Activated T-cell treated with anti-CD3 and anti-CD28 coated beads, Interleukin-2, amount 50 U/mL, for 72 hours (primary cell): ENCODE measurements at regions not wholly inside any gene's neighbourhood (a gene's known extent, or its start where the extent isn't known, plus 50 kb on each side); places are given as distances from the start of the nearest gene placed in this dataset.

ENCODE experiments used
- ATAC-seq, 2 donors: fragments of 150-1000 bp; cut with Tn5 transposase; replicated peaks in 1 of 2; 2 replicates each; pipeline ENCODE4 v1.10.0; 2021; ENCODE audit warnings: moderate library complexity in 2 of 2, mild to moderate bottlenecking in 1 of 2
- DNase-seq, 2 donors: peaks; one replicate each; pipeline ENCODE4 v3.0.0; 2021 to 2022; ENCODE audit warnings: mixed read lengths in 1 of 2
- H3K27ac Mint-ChIP-seq: one replicate; pipeline ENCODE4 v1.8.0; 2022; ENCODE audit warnings: mild to moderate bottlenecking, moderate library complexity, mixed read lengths
- H3K27me3 Mint-ChIP-seq: one replicate; pipeline ENCODE4 v1.8.0; 2022; ENCODE audit warnings: low read depth, mixed read lengths
- H3K36me3 Mint-ChIP-seq, 2 donors: one replicate each; pipeline ENCODE4 v1.8.0; 2022; ENCODE audit warnings: mixed read lengths in 2 of 2, mild to moderate bottlenecking in 1 of 2; ENCODE audit not compliant: insufficient read depth in 2 of 2
- H3K4me1 Mint-ChIP-seq: one replicate; pipeline ENCODE4 v1.8.0; 2022; ENCODE audit warnings: low read depth, mixed read lengths
- H3K4me3 Mint-ChIP-seq, 2 donors: one replicate each; pipeline ENCODE4 v1.8.0; 2022; ENCODE audit warnings: mild to moderate bottlenecking in 2 of 2, mixed read lengths in 2 of 2, moderate library complexity in 2 of 2
- H3K9me3 Mint-ChIP-seq, 2 donors: one replicate each; pipeline ENCODE4 v1.8.0; 2022; ENCODE audit warnings: mixed read lengths in 2 of 2

DNA sequence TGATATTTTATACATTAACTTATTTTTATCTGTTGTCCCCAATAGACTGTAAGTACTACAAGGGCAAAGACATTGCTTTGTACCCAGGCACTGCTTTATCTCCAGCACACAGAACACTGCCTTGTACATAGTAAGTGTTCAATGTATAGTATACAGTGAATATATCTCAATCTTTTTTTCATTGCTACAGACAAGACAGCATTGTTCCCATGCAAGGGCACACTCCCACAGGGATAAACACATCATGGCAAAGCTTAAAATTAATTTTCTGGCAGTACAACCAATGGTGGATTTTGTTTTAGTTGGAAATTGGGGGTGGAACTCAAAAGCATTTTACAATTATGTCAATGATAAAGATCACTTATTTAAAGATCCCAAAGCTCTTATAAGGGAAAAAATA lies 112.3 kb upstream of the EEA1 start:
- Mint-ChIP-seq H3K36me3 (no peaks in the 10 kb centered on the region), H3K9me3 (no peaks in the 10 kb centered on the region), H3K27me3 (peaks cover 5% of the 10 kb centered on the region), H3K27ac (no peak overlapping the region), H3K4me3 (no peak overlapping the region), H3K4me1 (no peaks in the 10 kb centered on the region)
- ATAC-seq (no peak), DNase-seq (no peak)

DNA sequence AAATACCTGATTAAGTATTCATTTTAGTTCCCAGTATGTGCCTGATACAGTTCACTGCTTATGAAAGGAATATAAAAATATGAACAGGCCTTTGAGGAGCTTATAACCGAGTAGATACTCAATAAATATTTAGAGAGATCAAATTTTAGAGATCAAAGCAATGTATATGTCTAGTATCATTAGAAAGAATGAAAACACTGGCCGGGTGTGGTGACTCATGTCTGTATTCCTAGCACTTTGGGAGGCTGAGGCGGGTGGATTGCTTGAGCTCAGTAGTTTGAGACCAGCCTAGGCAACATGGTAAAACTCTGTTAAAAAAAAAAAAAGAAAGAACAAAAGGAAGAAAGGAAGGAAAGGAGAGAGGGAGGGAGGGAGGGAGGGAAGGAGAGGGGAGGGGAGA lies 113.2 kb upstream of the EEA1 start:
- no peak overlapping the region for H3K4me3 Mint-ChIP-seq
- no peaks in the 10 kb centered on the region for H3K36me3 Mint-ChIP-seq
- peak overlapping the region; percentile 11 for H3K27ac Mint-ChIP-seq
- peaks cover under 1 to 1% of the 10 kb centered on the region in 2 donors for H3K9me3 Mint-ChIP-seq
- no peak for DNase-seq
- no peaks in the 10 kb centered on the region for H3K27me3 Mint-ChIP-seq
- no peaks in the 10 kb centered on the region for H3K4me1 Mint-ChIP-seq
- ATAC-seq, result no peak

DNA sequence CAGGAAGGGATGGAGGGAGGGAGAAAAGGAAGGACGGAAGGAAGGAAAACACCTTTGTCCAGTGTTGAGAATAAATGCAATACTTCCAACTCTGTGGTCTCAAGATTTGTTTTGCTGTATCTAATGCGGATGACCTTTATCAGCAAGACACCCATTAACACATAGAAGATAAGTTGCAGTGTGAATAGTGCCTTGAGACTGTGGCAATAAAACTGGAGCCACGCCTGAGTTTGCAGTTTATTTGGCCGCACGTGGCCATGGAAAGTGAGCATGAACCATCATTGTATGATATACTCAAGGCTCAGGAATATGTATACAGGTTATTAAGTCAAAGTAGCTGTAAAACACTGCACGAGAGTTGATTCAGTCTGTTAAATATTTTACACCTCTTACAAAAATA lies 113.6 kb upstream of the EEA1 start:
- Mint-ChIP-seq H3K9me3 (peaks cover 1 to 2% of the 10 kb centered on the region in 2 donors), H3K27me3 (no peaks in the 10 kb centered on the region), H3K4me3 (no peak overlapping the region), H3K4me1 (no peaks in the 10 kb centered on the region), H3K36me3 (no peaks in the 10 kb centered on the region), H3K27ac (no peak overlapping the region)
- ATAC-seq (no peak), DNase-seq (no peak)

DNA sequence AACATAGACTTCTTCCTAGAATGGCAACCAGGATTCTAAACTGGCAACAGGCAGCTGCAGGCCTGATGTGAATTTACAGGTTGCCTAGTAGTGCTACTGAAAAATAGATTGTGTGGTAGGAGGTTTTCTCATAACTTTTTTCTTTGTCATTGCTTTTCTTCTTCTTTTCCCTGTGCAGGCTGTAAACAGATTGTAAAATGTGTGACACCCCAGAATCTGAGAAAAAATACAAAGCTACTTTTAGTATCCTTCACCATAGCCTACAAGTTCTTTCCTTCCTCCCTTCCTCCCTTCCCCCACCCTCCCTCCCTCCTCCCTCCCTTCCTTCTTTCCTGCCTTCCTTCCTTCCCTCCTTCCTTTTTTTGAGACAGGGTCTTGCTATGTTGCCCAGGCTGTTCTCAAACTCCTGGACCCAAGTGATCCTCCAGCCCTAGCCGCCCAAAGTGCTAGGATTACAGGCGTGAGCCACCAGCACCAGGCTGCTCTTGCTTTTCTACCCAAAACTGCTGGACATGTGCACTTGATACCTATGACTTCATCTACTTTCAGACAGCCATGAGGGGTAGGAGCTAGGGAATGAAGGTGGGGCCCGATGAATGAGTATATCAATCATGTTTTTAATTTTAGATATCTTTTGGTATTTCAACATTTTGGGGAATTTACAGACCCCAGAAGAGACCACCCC lies 114.2 kb upstream of the EEA1 start:
- Mint-ChIP-seq H3K4me3 (no peak overlapping the region), H3K9me3 (peaks cover 1 to 2% of the 10 kb centered on the region in 2 donors), H3K27me3 (no peaks in the 10 kb centered on the region), H3K4me1 (no peaks in the 10 kb centered on the region), H3K36me3 (no peaks in the 10 kb centered on the region), H3K27ac (no peak overlapping the region)
- ATAC-seq (no peak), DNase-seq (no peak)

DNA sequence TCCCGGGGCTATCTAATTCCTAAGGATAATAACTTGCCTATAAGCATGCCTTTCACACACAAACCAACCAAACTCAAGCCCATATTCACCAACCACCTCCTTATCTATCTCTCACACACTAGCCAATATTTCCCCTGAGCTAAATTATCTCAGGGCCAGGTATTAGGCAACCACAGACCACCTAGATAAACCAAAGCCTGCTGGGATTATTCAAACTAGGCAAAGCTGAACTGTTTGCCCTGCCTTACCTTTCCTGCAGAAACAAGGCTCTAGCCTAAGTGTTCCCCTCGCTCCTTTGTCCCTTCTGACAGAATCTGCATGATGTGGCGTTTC lies 114.7 kb upstream of the EEA1 start:
- Mint-ChIP-seq H3K4me3 (no peak overlapping the region), H3K27me3 (no peaks in the 10 kb centered on the region), H3K27ac (no peak overlapping the region), H3K9me3 (peaks cover 1 to 2% of the 10 kb centered on the region in 2 donors), H3K4me1 (no peaks in the 10 kb centered on the region), H3K36me3 (no peaks in the 10 kb centered on the region)
- no peak for ATAC-seq
- no peak for DNase-seq

DNA sequence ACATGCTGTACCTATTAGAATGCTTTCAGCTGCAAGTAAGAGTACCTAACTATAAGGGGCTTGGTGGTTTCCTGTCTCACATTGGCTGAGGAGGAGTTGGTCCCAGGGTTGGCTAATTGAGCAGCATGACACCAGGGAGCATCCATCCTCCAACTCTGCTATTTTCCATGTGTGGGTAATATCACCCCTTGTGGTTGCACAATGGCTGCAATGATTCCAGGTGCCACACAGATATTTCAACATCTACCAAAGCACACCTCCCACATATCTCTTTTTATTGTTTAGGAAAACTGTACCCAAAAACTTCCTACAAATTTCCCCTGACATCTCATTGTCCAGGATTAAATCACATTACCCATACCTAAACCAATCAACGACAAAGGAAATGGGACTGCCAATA lies 118.0 kb upstream of the EEA1 start:
- no peak for DNase-seq
- ATAC-seq, result no peak
- Mint-ChIP-seq H3K36me3 (no peaks in the 10 kb centered on the region), H3K4me1 (no peaks in the 10 kb centered on the region), H3K27ac (no peak overlapping the region), H3K4me3 (no peak overlapping the region), H3K9me3 (peaks cover 1 to 2% of the 10 kb centered on the region in 2 donors), H3K27me3 (peaks cover 7% of the 10 kb centered on the region)

DNA sequence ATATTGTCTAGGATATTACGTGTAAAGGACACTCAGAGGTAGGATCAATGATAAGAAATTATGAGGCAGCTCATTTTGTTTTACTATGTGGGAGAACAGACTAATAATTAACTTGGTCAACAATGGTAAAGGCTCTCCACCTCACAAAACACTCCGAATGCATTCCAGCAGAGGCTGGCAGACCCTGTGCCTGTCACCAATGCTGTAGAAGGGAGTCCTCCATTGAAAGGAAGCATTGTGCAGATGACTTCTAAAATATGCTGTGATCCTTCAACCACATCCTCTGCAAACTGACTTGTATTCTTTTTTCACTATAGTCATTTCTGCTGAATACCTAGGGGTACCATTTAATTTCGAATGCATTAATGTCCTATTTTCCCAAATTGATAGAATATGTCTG lies 119.6 kb upstream of the EEA1 start:
- no peaks in the 10 kb centered on the region for H3K4me1 Mint-ChIP-seq
- no peak overlapping the region for H3K4me3 Mint-ChIP-seq
- DNase-seq (no peak), ATAC-seq (no peak)
- no peaks in the 10 kb centered on the region for H3K36me3 Mint-ChIP-seq
- H3K9me3 Mint-ChIP-seq, result peaks cover 1 to 2% of the 10 kb centered on the region in 2 donors
- no peak overlapping the region for H3K27ac Mint-ChIP-seq
- peaks cover 12% of the 10 kb centered on the region for H3K27me3 Mint-ChIP-seq

DNA sequence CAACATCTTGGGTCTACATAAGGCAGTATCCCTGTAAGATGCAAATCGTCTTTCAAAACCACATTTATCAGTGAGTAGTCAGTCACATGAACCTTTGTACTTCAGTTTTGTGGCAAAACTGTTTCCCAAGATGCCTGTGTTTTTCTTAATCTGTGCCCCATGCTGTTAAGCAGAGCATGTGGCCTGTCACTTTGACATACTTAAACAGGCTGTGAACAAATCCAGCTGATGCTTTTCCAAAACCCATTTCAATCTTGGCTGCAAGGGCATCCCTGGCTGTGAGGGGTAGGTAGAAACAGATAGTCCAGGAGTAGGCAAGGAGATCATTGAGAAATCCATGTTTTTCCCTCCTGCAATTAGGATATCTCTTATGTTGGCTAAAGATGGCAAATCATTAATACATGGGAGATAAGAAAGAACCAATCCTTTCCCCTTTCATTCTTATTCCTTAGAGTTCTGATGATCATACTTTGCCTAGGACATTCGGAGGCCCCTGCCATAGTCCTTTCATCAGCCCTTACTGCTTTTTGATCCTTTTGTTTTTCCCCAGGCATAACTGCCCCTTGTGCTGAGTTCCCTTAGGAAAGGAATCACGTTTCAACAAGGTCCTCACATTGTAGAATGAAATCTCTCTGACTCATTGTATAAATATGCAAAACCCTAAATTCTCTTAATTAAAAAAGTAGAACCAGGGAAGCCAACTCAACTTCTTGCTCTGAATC lies 121.1 kb upstream of the EEA1 start:
- Mint-ChIP-seq H3K36me3 (no peaks in the 10 kb centered on the region), H3K4me3 (no peak overlapping the region), H3K27me3 (peaks cover 26% of the 10 kb centered on the region), H3K9me3 (peaks cover 1 to 2% of the 10 kb centered on the region in 2 donors), H3K27ac (no peak overlapping the region), H3K4me1 (no peaks in the 10 kb centered on the region)
- no peak for DNase-seq
- ATAC-seq, result no peak

DNA sequence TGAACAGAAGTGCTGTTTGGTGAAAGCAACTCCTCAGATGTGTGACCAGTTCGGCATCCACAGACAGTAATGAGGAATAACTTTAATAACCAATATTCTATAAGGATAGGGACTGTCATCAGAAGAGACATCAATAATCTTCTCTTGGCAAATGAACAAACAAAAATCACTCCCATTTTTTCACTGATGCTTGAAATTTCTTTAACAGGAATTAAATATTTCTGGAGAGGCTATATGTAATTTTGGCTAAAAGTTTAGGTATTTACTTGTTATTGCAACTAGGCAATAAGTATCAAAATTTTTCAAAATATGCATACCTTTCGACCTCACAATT lies 121.6 kb upstream of the EEA1 start:
- Mint-ChIP-seq H3K9me3 (peaks cover 1 to 2% of the 10 kb centered on the region in 2 donors), H3K27me3 (peaks cover 29% of the 10 kb centered on the region), H3K4me3 (no peak overlapping the region), H3K36me3 (no peaks in the 10 kb centered on the region), H3K27ac (no peak overlapping the region), H3K4me1 (no peaks in the 10 kb centered on the region)
- DNase-seq (no peak), ATAC-seq (no peak)

DNA sequence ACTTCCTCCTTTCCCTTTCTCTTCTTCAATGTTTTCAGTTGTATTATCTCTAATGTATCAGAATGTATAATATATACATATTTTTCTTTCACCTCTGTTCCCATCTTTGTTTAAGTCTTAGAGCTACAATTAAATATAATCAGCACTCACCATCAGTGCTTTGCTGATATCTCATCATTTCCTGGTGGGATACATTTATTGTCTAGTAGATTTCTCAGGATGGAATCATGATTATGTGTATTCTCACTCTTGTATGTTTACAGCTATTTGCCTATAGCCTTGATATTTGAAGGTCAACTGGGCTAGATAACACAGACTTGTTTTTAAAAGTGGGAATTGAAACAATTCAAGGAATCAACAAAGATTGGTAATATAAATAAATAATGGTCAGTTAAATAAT lies 124.9 kb upstream of the EEA1 start:
- Mint-ChIP-seq H3K9me3 (no peaks in the 10 kb centered on the region), H3K36me3 (no peaks in the 10 kb centered on the region), H3K4me1 (no peaks in the 10 kb centered on the region), H3K27me3 (peaks cover 61% of the 10 kb centered on the region), H3K27ac (no peak overlapping the region), H3K4me3 (no peak overlapping the region)
- ATAC-seq (no peak), DNase-seq (no peak)

DNA sequence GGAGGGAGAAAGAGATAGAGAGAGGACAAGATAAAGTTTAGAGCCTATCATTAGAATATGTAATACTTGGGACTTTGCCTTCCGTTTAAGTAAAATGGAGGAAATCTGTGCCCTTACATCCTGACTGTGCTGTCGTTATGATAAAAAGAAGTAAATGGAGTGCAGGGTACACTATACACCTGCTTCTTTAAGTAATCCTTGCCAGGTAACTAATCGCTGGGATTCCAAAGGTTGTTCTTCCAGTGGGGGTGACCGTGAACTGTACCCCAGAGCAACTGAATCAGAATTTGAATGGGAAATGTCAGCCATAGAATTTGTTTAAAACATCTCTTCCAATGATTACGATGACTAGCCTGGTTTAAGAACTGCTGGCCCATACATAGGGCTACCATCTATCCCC lies 126.1 kb upstream of the EEA1 start:
- H3K36me3 Mint-ChIP-seq, result no peaks in the 10 kb centered on the region

DNA sequence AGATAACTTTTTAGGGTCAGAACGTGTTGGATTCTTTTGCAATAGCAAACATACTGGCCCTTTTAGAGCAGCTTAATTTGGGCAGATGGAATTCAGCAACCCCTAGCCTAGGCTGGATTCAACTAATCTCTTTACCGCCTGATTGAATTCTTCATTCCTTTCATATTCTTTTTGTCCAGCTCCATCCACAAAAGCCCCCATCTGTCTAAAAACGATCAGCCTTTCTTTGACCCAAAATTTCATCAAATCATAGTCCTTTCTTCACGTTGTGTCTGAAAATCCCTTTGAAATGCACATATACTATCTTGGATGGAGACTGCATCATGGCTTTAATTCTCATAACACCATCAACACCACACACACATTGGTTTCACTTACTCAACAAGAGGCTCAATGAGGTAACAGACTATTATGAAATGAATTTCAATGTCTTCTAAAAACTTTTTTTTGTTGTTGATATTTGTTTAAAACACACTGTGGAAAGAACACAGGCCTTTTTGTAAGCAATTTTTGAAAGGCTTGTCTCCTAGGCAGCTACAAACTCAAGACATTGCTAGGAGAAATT lies 128.0 kb upstream of the EEA1 start:
- H3K36me3 Mint-ChIP-seq, result no peaks in the 10 kb centered on the region
- H3K4me3 Mint-ChIP-seq, result no peak overlapping the region
- no peaks in the 10 kb centered on the region for H3K9me3 Mint-ChIP-seq
- H3K27me3 Mint-ChIP-seq, result peaks cover 56% of the 10 kb centered on the region
- no peak for ATAC-seq
- no peak overlapping the region for H3K27ac Mint-ChIP-seq
- H3K4me1 Mint-ChIP-seq, result peaks cover 20% of the 10 kb centered on the region
- DNase-seq, result no peak

More for the DNA sequence above, 126.1 kb upstream of the EEA1 start:
- Mint-ChIP-seq H3K4me3 (no peak overlapping the region), H3K27ac (no peak overlapping the region), H3K27me3 (peaks cover 62% of the 10 kb centered on the region), H3K9me3 (no peaks in the 10 kb centered on the region), H3K4me1 (peaks cover 7% of the 10 kb centered on the region)
- ATAC-seq, result no peak
- no peak for DNase-seq

DNA sequence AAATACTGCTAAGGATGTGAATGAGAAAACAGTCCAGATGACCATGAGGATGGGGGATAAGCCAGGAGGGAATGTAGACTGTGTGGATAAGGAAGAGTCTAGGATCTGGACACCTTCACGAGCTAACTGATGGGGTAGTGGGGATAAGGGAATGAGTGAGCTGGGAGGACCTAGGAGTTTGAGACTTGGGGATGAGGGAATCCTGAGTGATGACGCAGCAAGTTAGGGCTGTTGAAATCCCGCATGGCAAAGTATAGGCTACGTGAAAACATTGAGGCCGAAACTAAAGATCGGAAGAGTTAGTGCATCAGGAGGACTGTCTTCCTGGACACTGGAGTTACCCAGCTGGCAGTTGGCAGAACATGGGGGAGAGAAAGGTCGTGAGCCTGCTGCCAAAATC lies 129.2 kb upstream of the EEA1 start:
- H3K4me1 Mint-ChIP-seq, result peaks cover 20% of the 10 kb centered on the region
- H3K4me3 Mint-ChIP-seq, result no peak overlapping the region
- no peak overlapping the region for H3K27ac Mint-ChIP-seq
- H3K27me3 Mint-ChIP-seq, result peaks cover 56% of the 10 kb centered on the region
- DNase-seq (no peak), ATAC-seq (no peak)
- H3K9me3 Mint-ChIP-seq, result peaks cover 0 to 2% of the 10 kb centered on the region in 2 donors
- H3K36me3 Mint-ChIP-seq, result no peaks in the 10 kb centered on the region

DNA sequence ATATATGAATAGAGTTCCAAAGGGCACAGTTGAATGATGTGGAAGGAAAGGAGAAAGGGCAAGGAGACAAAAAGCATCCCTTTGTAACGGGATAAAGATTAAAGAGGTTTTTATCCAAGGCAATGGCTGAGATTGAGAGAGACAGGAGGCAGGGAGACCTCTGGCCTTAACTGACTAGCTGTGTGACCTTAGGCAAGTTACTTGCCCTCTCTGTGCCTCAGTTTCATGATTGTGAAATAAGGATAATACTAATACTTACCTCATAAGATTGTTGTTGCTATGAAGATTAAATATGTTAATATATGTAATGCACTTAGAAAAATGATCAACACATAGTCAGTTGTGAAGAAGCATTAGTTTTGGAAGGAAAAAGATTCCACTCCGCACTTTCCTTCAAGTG lies 130.2 kb upstream of the EEA1 start:
- H3K4me3 Mint-ChIP-seq, result no peak overlapping the region
- H3K36me3 Mint-ChIP-seq, result no peaks in the 10 kb centered on the region
- H3K27me3 Mint-ChIP-seq, result peaks cover 60% of the 10 kb centered on the region
- H3K4me1 Mint-ChIP-seq, result peaks cover 20% of the 10 kb centered on the region
- ATAC-seq (no peak), DNase-seq (no peak)
- H3K27ac Mint-ChIP-seq, result peak overlapping the region; percentile 27
- peaks cover 0 to 2% of the 10 kb centered on the region in 2 donors for H3K9me3 Mint-ChIP-seq
